Left forelimb (tissue), 1 donor: ENCODE measurements at regions not wholly inside any gene's neighbourhood (a gene's known extent, or its start where the extent isn't known, plus 50 kb on each side); places are given as distances from the start of the nearest gene placed in this dataset.
"Not testable (repeated sequence)": the region's sequence is repeated elsewhere in the genome, so short reads cannot be mapped to it uniquely, and the experiment has no call there.

Experiments used
- DNase-seq: peaks from one replicate; pipeline ENCODE4 v3.0.0-alpha.2; 2018; ENCODE audit warnings: low spot score

GRCh38 chr1:61028136-61028535 lies 54.2 kb upstream of the NFIA start:
- no peak for DNase-seq

GRCh38 chr1:61018068-61018467 lies 64.3 kb upstream of the NFIA start:
- not testable (repeated sequence) for DNase-seq

GRCh38 chr1:61017651-61018050 lies 64.7 kb upstream of the NFIA start:
- DNase-seq: no peak

GRCh38 chr1:61013946-61014667 lies 68.3 kb upstream of the NFIA start:
- DNase-seq: no peak

- no peak for DNase-seq
Measured at GRCh38 chr1:61013189-61013945, 69.0 kb upstream of the NFIA start.

- DNase-seq: no peak
Measured at GRCh38 chr1:61012341-61012761, 70.0 kb upstream of the NFIA start.

- no peak for DNase-seq
Measured at GRCh38 chr1:61011561-61012263, 70.6 kb upstream of the NFIA start.

- DNase-seq: no peak
Measured at GRCh38 chr1:61007534-61008364, 74.6 kb upstream of the NFIA start.

- DNase-seq: no peak
Measured at GRCh38 chr1:61005614-61006580, 76.5 kb upstream of the NFIA start.

- no peak for DNase-seq
Measured at GRCh38 chr1:61004262-61005003, 77.9 kb upstream of the NFIA start.

GRCh38 chr1:61000327-61000726 lies 82.0 kb upstream of the NFIA start:
- DNase-seq: no peak

- DNase-seq: no peak
Measured at GRCh38 chr1:60998786-60999185, 83.6 kb upstream of the NFIA start.

- DNase-seq: no peak
Measured at GRCh38 chr1:60994828-60995492, 87.4 kb upstream of the NFIA start.

GRCh38 chr1:60994369-60994768 lies 88.0 kb upstream of the NFIA start:
- no peak for DNase-seq

- DNase-seq: no peak
Measured at GRCh38 chr1:60992165-60992564, 90.2 kb upstream of the NFIA start.

GRCh38 chr1:60990714-60991090 lies 91.7 kb upstream of the NFIA start:
- DNase-seq: no peak

- DNase-seq: no peak
Measured at GRCh38 chr1:60989749-60990713, 92.3 kb upstream of the NFIA start.

- no peak for DNase-seq
Measured at GRCh38 chr1:60988891-60989290, 93.5 kb upstream of the NFIA start.
